Mesenchymal stem cell (in vitro differentiated cells and primary cell): ENCODE measurements at regions not wholly inside any gene's neighbourhood (a gene's known extent, or its start where the extent isn't known, plus 50 kb on each side); places are given as distances from the start of the nearest gene placed in this dataset.

ENCODE experiments used
- DNase-seq: peaks from one replicate; pipeline ENCODE4 v3.0.0-alpha.2; 2013
- H2AFZ ChIP-seq: one replicate; pipeline ENCODE4 v1.6.1; 2013; ENCODE audit warnings: low read depth, mild to moderate bottlenecking, control low read depth, inconsistent platforms, low read length, moderate library complexity
- H2AK5ac ChIP-seq: 2 replicates; pipeline ENCODE4 v1.6.1; 2013; ENCODE audit warnings: low read length, moderate library complexity, mild to moderate bottlenecking, inconsistent platforms; ENCODE audit not compliant: severe bottlenecking
- H2BK120ac ChIP-seq: one replicate; pipeline ENCODE4 v1.6.1; 2013; ENCODE audit warnings: low read depth, mild to moderate bottlenecking, inconsistent platforms, low read length, moderate library complexity
- H2BK12ac ChIP-seq, 2 experiments: one replicate each; pipeline ENCODE4 v1.6.1; 2013; ENCODE audit warnings: inconsistent platforms in 2 of 2, low read length in 2 of 2, mild to moderate bottlenecking in 2 of 2, moderate library complexity in 2 of 2, control low read depth in 1 of 2
- H2BK15ac ChIP-seq: one replicate; pipeline ENCODE4 v1.6.1; 2013; ENCODE audit warnings: mild to moderate bottlenecking, low read depth, inconsistent platforms; ENCODE audit not compliant: poor library complexity, severe bottlenecking
- H2BK5ac ChIP-seq: 2 replicates; pipeline ENCODE4 v1.6.1; 2013; ENCODE audit warnings: low read depth, mild to moderate bottlenecking, low read length, control low read depth, inconsistent platforms; ENCODE audit not compliant: poor library complexity, severe bottlenecking
- H3K14ac ChIP-seq, 2 experiments: one replicate each; pipeline ENCODE4 v1.6.1; 2013; ENCODE audit warnings: inconsistent platforms in 2 of 2, low read length in 2 of 2, control low read depth in 1 of 2, mild to moderate bottlenecking in 1 of 2, moderate library complexity in 1 of 2
- H3K18ac ChIP-seq, 2 experiments: one replicate each; pipeline ENCODE4 v1.6.1; 2013; ENCODE audit warnings: inconsistent platforms in 2 of 2, low read length in 2 of 2, control low read depth in 1 of 2, low read depth in 1 of 2, mild to moderate bottlenecking in 1 of 2
- H3K23ac ChIP-seq, 2 experiments: one replicate each; pipeline ENCODE4 v1.6.1; 2013; ENCODE audit warnings: inconsistent platforms in 2 of 2, low read length in 2 of 2, mild to moderate bottlenecking in 2 of 2, moderate library complexity in 2 of 2, control low read depth in 1 of 2
- H3K27ac ChIP-seq: 2 replicates; pipeline ENCODE4 v1.5.1; 2013; ENCODE audit warnings: mild to moderate bottlenecking, moderate library complexity, low read length, control low read depth, inconsistent platforms; ENCODE audit not compliant: poor library complexity, severe bottlenecking
- H3K27me3 ChIP-seq, 2 experiments: 2 replicates each; pipeline versions ENCODE4 v1.6.1 to v1.7.0; 2013; ENCODE audit warnings: low read length in 2 of 2, mild to moderate bottlenecking in 2 of 2, moderate library complexity in 2 of 2, control low read depth in 1 of 2, inconsistent platforms in 1 of 2; ENCODE audit not compliant: control insufficient read depth in 1 of 2, insufficient read depth in 1 of 2
- H3K36me3 ChIP-seq, 2 experiments: 2 replicates each; pipeline versions ENCODE4 v1.6.1 to v1.7.0; 2013; ENCODE audit warnings: low read length in 2 of 2, control low read depth in 1 of 2, inconsistent platforms in 1 of 2, low read depth in 1 of 2, mild to moderate bottlenecking in 1 of 2; ENCODE audit not compliant: insufficient read depth in 2 of 2, control insufficient read depth in 1 of 2
- H3K4ac ChIP-seq, 2 experiments: one replicate each; pipeline ENCODE4 v1.6.1; 2013; ENCODE audit warnings: inconsistent platforms in 2 of 2, low read length in 2 of 2, mild to moderate bottlenecking in 2 of 2, moderate library complexity in 2 of 2, control low read depth in 1 of 2, low read depth in 1 of 2
- H3K4me1 ChIP-seq: 2 replicates; pipeline ENCODE4 v1.6.1; 2013; ENCODE audit warnings: low read depth, low read length, control low read depth; ENCODE audit not compliant: control insufficient read depth, insufficient read depth
- H3K4me2 ChIP-seq: 2 replicates; pipeline ENCODE4 v1.6.1; 2013; ENCODE audit warnings: low read length, mild to moderate bottlenecking, inconsistent platforms; ENCODE audit not compliant: poor library complexity, severe bottlenecking
- H3K4me3 ChIP-seq, 2 experiments: 2 replicates each; pipeline versions ENCODE4 v1.5.1 to v1.7.0; 2013; ENCODE audit warnings: low read length in 2 of 2, mild to moderate bottlenecking in 2 of 2, control low read depth in 1 of 2, low read depth in 1 of 2; ENCODE audit not compliant: insufficient read depth in 1 of 2
- H3K79me1 ChIP-seq: replicated peaks from 2 replicates; pipeline ENCODE4 v1.6.1; 2013; ENCODE audit warnings: mild to moderate bottlenecking, control low read depth, low read length, inconsistent platforms; ENCODE audit not compliant: poor library complexity, severe bottlenecking
- H3K9ac ChIP-seq: 2 replicates; pipeline ENCODE4 v1.7.0; 2013; ENCODE audit warnings: mild to moderate bottlenecking, low read length, moderate library complexity
- H3K9me3 ChIP-seq: 2 replicates; pipeline ENCODE4 v1.7.0; 2013; ENCODE audit warnings: mild to moderate bottlenecking, low read length; ENCODE audit not compliant: control insufficient read depth
- H4K8ac ChIP-seq: one replicate; pipeline ENCODE4 v1.6.1; 2013; ENCODE audit warnings: inconsistent platforms, mild to moderate bottlenecking, low read length, moderate library complexity
- H4K91ac ChIP-seq: one replicate; pipeline ENCODE4 v1.6.1; 2013; ENCODE audit warnings: mild to moderate bottlenecking, low read length, inconsistent platforms
- WGBS: methylation state at CpG from one replicate; pipeline ENCODE4 v1.1.7; 2013; ENCODE audit warnings: mixed read lengths; 5-methylcytosine and 5-hydroxymethylcytosine counted together

GRCh38 chr7:4416396-4417056 is 265.6 kb upstream of the FOXK1 start:
- Histone ChIP-seq H3K27ac (no peak overlapping the region), H3K36me3 (no peaks in the 10 kb centered on the region)
- WGBS = 81% methylated on average over 26 of the region's 26 CpGs

DNA sequence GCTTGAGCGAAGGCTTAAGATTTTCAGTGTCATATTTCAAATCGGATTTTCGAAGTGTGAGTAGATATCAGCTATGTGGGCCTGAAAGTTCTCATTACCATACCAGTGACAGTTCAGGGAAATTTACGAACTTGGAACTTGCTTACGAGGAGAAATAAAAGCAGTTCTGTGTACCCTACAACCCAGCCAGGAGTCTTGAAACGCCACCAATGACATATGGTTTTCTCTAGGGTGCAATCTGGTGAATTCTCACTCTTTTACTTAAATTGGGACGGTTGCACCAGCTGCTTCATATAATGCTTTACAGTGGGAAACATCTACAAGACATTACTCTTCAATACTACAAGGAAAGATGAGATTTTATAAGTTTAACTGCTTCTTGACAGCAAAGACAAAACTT is 253.6 kb upstream of the FOXK1 start:
- no peak overlapping the region for H2AFZ ChIP-seq
- H3K18ac ChIP-seq = no peak overlapping the region
- peaks cover 35% of the 10 kb centered on the region for H3K9me3 ChIP-seq
- no peaks in the 10 kb centered on the region for H3K36me3 ChIP-seq
- no peak overlapping the region for H3K27ac ChIP-seq
- H3K4ac ChIP-seq = no peak overlapping the region
- no peak overlapping the region for H3K9ac ChIP-seq
- no peak overlapping the region for H2BK120ac ChIP-seq
- H3K4me2 ChIP-seq = no peak overlapping the region
- H3K4me3 ChIP-seq = no peak overlapping the region
- no peak overlapping the region for H2BK15ac ChIP-seq
- no peak overlapping the region for H2AK5ac ChIP-seq
- no peak overlapping the region for H4K8ac ChIP-seq
- no peak overlapping the region for H2BK5ac ChIP-seq
- no peaks in the 10 kb centered on the region for H3K4me1 ChIP-seq
- no peak for DNase-seq
- no peaks in the 10 kb centered on the region for H3K79me1 ChIP-seq
- no peak overlapping the region for H4K91ac ChIP-seq
- H2BK12ac ChIP-seq = no peak overlapping the region
- H3K27me3 ChIP-seq = no peaks in the 10 kb centered on the region
- WGBS = 81% methylated on average over 5 of the region's 7 CpGs
- H3K14ac ChIP-seq = no peak overlapping the region
- no peak overlapping the region for H3K23ac ChIP-seq

More at GRCh38 chr7:4416396-4417056, 265.6 kb upstream of the FOXK1 start:
- no peaks in the 10 kb centered on the region for H3K27me3 ChIP-seq
- peaks cover 18% of the 10 kb centered on the region for H3K9me3 ChIP-seq
- no peak for DNase-seq
- H2AK5ac ChIP-seq = no peak overlapping the region
- H3K9ac ChIP-seq = no peak overlapping the region
- no peak overlapping the region for H3K4me2 ChIP-seq
- H3K4ac ChIP-seq = no peak overlapping the region
- H3K79me1 ChIP-seq = no peaks in the 10 kb centered on the region
- no peak overlapping the region for H2BK12ac ChIP-seq
- no peaks in the 10 kb centered on the region for H3K4me1 ChIP-seq
- no peak overlapping the region for H2BK120ac ChIP-seq
- H3K23ac ChIP-seq = no peak overlapping the region
- H2AFZ ChIP-seq = no peak overlapping the region
- H3K4me3 ChIP-seq = peak overlapping the region in 1 of 2 experiments; percentile 59
- no peak overlapping the region for H2BK5ac ChIP-seq
- no peak overlapping the region for H3K14ac ChIP-seq
- H3K18ac ChIP-seq = no peak overlapping the region
- H4K91ac ChIP-seq = no peak overlapping the region
- H4K8ac ChIP-seq = no peak overlapping the region
- no peak overlapping the region for H2BK15ac ChIP-seq

- Histone ChIP-seq H2BK12ac (no peak overlapping the region), H3K4ac (no peak overlapping the region), H2AK5ac (no peak overlapping the region), H3K36me3 (no peaks in the 10 kb centered on the region), H3K4me1 (no peaks in the 10 kb centered on the region), H4K8ac (no peak overlapping the region), H3K18ac (no peak overlapping the region), H3K23ac (no peak overlapping the region), H2AFZ (no peak overlapping the region), H2BK5ac (no peak overlapping the region), H3K9me3 (peaks cover 30% of the 10 kb centered on the region), H3K9ac (no peak overlapping the region), H3K27me3 (peaks cover 0 to 8% of the 10 kb centered on the region in 2 experiments), H2BK15ac (no peak overlapping the region), H4K91ac (no peak overlapping the region), H3K4me3 (no peak overlapping the region), H3K4me2 (no peak overlapping the region), H3K27ac (no peak overlapping the region), H2BK120ac (no peak overlapping the region), H3K79me1 (no peaks in the 10 kb centered on the region), H3K14ac (no peak overlapping the region)
- no peak for DNase-seq
- WGBS = no CpG with 5 or more reads among the region's 1 CpG
Measured at GRCh38 chr7:4430227-4430626, 251.9 kb upstream of the FOXK1 start.

DNA sequence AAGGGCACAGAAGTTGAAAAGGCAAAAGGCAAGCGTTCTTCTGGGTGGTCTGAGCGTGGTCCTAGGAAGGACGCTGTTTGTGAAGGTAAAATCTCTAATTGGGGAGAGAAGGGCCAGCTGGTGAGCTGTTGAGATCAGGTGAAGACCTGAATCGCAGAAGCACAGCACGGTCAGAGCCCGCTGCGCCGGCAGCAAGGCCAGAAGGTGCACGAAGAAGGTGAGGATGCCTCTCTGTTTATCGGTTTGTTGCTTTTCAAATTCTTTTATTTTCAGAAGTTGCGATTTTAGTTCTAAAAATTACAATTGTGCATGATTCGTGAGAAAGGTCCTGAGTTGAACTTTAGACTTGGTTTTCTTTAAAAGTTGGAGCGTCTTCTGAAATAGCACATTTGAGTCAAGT is 247.8 kb upstream of the FOXK1 start:
- no peaks in the 10 kb centered on the region for H3K79me1 ChIP-seq
- H2AK5ac ChIP-seq = no peak overlapping the region
- no peak overlapping the region for H3K4me3 ChIP-seq
- no peak overlapping the region for H3K18ac ChIP-seq
- no peak overlapping the region for H2BK5ac ChIP-seq
- no peaks in the 10 kb centered on the region for H3K36me3 ChIP-seq
- no peak overlapping the region for H3K14ac ChIP-seq
- H3K4me2 ChIP-seq = no peak overlapping the region
- no peak overlapping the region for H4K91ac ChIP-seq
- H2AFZ ChIP-seq = no peak overlapping the region
- no peak overlapping the region for H3K27ac ChIP-seq
- H2BK12ac ChIP-seq = no peak overlapping the region
- no peak overlapping the region for H4K8ac ChIP-seq
- no peak for DNase-seq
- 83% methylated on average over 13 of the region's 13 CpGs for WGBS
- H3K9me3 ChIP-seq = peaks cover 20% of the 10 kb centered on the region
- H3K9ac ChIP-seq = no peak overlapping the region
- no peak overlapping the region for H2BK15ac ChIP-seq
- H3K4ac ChIP-seq = no peak overlapping the region
- H3K4me1 ChIP-seq = no peaks in the 10 kb centered on the region
- peaks cover 0 to 23% of the 10 kb centered on the region in 2 experiments for H3K27me3 ChIP-seq
- no peak overlapping the region for H3K23ac ChIP-seq
- no peak overlapping the region for H2BK120ac ChIP-seq
